ENCODE measurements at regions not wholly inside any gene's neighbourhood (a gene's known extent, or its start where the extent isn't known, plus 50 kb on each side); places are given as distances from the start of the nearest gene placed in this dataset.

DNA sequence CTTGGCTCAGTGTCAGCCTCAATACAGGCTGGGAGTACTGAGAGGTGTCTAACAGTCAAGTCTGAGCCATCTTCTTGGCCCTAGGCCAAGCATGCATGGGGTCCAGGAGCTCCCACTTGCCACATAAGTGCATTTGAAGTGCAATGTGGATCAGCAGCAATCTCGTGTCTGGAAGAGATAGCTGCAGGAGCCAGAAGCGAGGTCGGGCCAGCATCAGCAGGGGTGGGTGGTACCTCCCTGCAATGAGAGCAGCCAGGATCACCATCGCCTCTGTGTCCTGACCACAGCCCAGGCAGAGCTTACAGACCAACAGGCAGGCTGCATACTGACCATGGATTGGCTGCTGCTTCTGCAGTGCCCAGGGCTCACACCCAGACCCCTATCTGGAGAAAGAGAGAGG is 83.0 kb upstream of the CXCL12 start:
- H3K9me3 ChIP-seq: no peaks in the 10 kb centered on the region
- H3K36me3 ChIP-seq: no peaks in the 10 kb centered on the region
- H3K27ac ChIP-seq: no peak overlapping the region
- no peaks in the 10 kb centered on the region for H3K27me3 ChIP-seq
- WGBS, 2 donors (ENCODE audit: low coverage in 1 of 2): no CpG with 5 or more reads among the region's 4 CpGs
- peaks cover 0 to 10% (median 0%) of the 10 kb centered on the region in 3 donors for H3K4me1 ChIP-seq
- no peak for ATAC-seq
- TF ChIP-seq, protein P1, sequence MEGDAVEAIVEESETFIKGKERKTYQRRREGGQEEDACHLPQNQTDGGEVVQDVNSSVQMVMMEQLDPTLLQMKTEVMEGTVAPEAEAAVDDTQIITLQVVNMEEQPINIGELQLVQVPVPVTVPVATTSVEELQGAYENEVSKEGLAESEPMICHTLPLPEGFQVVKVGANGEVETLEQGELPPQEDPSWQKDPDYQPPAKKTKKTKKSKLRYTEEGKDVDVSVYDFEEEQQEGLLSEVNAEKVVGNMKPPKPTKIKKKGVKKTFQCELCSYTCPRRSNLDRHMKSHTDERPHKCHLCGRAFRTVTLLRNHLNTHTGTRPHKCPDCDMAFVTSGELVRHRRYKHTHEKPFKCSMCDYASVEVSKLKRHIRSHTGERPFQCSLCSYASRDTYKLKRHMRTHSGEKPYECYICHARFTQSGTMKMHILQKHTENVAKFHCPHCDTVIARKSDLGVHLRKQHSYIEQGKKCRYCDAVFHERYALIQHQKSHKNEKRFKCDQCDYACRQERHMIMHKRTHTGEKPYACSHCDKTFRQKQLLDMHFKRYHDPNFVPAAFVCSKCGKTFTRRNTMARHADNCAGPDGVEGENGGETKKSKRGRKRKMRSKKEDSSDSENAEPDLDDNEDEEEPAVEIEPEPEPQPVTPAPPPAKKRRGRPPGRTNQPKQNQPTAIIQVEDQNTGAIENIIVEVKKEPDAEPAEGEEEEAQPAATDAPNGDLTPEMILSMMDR (IDR thresholded peaks at IDR 0.05): no peak
- TF ChIP-seq EP300 (IDR thresholded peaks at IDR 0.05) (no peak), POLR2AphosphoS5 (IDR thresholded peaks at IDR 0.05) (no peak), POLR2A (IDR thresholded peaks at IDR 0.05) (no peak)
- H3K4me3 ChIP-seq: no peak overlapping the region

- no peak overlapping the region for H3K27ac ChIP-seq
- H3K4me3 ChIP-seq: no peak overlapping the region
- H3K9me3 ChIP-seq: no peaks in the 10 kb centered on the region
- peaks cover 0 to 5% (median 0%) of the 10 kb centered on the region in 3 donors for H3K4me1 ChIP-seq
- WGBS, 2 donors (ENCODE audit: low coverage in 1 of 2): 81 to 89% methylated on average over 4 of the region's 11 CpGs
- H3K27me3 ChIP-seq: no peaks in the 10 kb centered on the region
- ATAC-seq: no peak
- H3K36me3 ChIP-seq: no peaks in the 10 kb centered on the region
- no peak for TF ChIP-seq EP300 (IDR thresholded peaks at IDR 0.05)
- no peak for TF ChIP-seq POLR2A (IDR thresholded peaks at IDR 0.05)
- TF ChIP-seq, protein P1 (IDR thresholded peaks at IDR 0.05): no peak
- no peak for TF ChIP-seq POLR2AphosphoS5 (IDR thresholded peaks at IDR 0.05)
These were observed 83.6 kb upstream of the CXCL12 start for GRCh38 chr10:44468525-44468924.

- Histone ChIP-seq H3K27me3 (no peaks in the 10 kb centered on the region), H3K4me3 (no peak overlapping the region), H3K27ac (no peak overlapping the region), H3K36me3 (no peaks in the 10 kb centered on the region), H3K9me3 (no peaks in the 10 kb centered on the region), H3K4me1 (peaks cover 0 to under 1% (median 0%) of the 10 kb centered on the region in 3 donors)
- TF ChIP-seq, protein P1 (IDR thresholded peaks at IDR 0.05): no peak
- TF ChIP-seq EP300 (IDR thresholded peaks at IDR 0.05) (no peak), POLR2A (IDR thresholded peaks at IDR 0.05) (no peak), POLR2AphosphoS5 (IDR thresholded peaks at IDR 0.05) (no peak)
- no peak for ATAC-seq
- WGBS, 2 donors (ENCODE audit: low coverage in 1 of 2): 42% methylated on average over 2 of the region's 4 CpGs; no CpG with 5 or more reads in 1 of the 2 donors
These were observed 84.1 kb upstream of the CXCL12 start for GRCh38 chr10:44468965-44469364.

GRCh38 chr10:44470784-44471183 is 85.9 kb upstream of the CXCL12 start:
- no peaks in the 10 kb centered on the region for H3K9me3 ChIP-seq
- WGBS, 2 donors (ENCODE audit: low coverage in 1 of 2): 57 to 86% methylated on average over 2 of the region's 2 CpGs
- no peak overlapping the region for H3K27ac ChIP-seq
- no peaks in the 10 kb centered on the region for H3K4me1 ChIP-seq
- no peaks in the 10 kb centered on the region for H3K27me3 ChIP-seq
- H3K4me3 ChIP-seq: no peak overlapping the region
- no peak for ATAC-seq
- no peak for TF ChIP-seq POLR2A (IDR thresholded peaks at IDR 0.05)
- TF ChIP-seq, protein P1 (IDR thresholded peaks at IDR 0.05): no peak
- no peak for TF ChIP-seq EP300 (IDR thresholded peaks at IDR 0.05)
- no peak for TF ChIP-seq POLR2AphosphoS5 (IDR thresholded peaks at IDR 0.05)
- no peaks in the 10 kb centered on the region for H3K36me3 ChIP-seq

DNA sequence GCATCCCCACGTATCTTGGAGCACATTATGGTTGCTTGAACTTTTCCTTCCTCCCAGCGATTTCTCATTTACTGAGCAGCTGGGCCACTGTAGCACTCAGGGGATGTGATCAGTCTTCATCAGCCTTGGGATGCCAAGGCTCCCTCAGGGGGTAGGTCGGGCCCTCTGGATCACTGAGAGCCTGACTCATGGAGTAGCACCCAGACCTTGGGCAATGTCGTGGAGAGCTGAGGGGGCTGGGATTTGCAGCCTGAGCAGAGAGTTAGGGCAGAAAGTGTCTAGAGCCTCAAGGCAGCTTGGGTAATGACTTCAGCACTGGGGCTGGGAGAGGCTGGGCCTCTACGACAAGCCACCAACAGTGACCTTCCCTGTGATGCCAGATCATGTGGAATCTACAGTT is 86.5 kb upstream of the CXCL12 start:
- TF ChIP-seq POLR2AphosphoS5 (IDR thresholded peaks at IDR 0.05): no peak
- TF ChIP-seq POLR2A (IDR thresholded peaks at IDR 0.05): no peak
- TF ChIP-seq, protein P1 (IDR thresholded peaks at IDR 0.05): no peak
- no peak for TF ChIP-seq EP300 (IDR thresholded peaks at IDR 0.05)
- no peaks in the 10 kb centered on the region for H3K36me3 ChIP-seq
- no peaks in the 10 kb centered on the region for H3K27me3 ChIP-seq
- H3K4me1 ChIP-seq: no peaks in the 10 kb centered on the region
- H3K27ac ChIP-seq: no peak overlapping the region
- WGBS, 2 donors (ENCODE audit: low coverage in 1 of 2): 67 to 79% methylated on average over 2 to 5 of the region's 5 CpGs
- no peak overlapping the region for H3K4me3 ChIP-seq
- no peaks in the 10 kb centered on the region for H3K9me3 ChIP-seq
- no peak for ATAC-seq
